Kidney epithelial cell (primary cell): ENCODE measurements at regions not wholly inside any gene's neighbourhood (a gene's known extent, or its start where the extent isn't known, plus 50 kb on each side); places are given as distances from the start of the nearest gene placed in this dataset.
A peak's percentile ranks its signal among the peaks of the same experiment; 100 is the strongest.

ENCODE experiments used
- DNase-seq: peaks from one replicate; pipeline ENCODE4 v3.0.0-alpha.2; 2010; ENCODE audit warnings: low read depth
- H3K27me3 ChIP-seq: 2 replicates; pipeline ENCODE4 v1.6.0; 2011; ENCODE audit warnings: low read length; ENCODE audit not compliant: control insufficient read depth, insufficient read depth
- H3K36me3 ChIP-seq: 2 replicates; pipeline ENCODE4 v1.5.1; 2011; ENCODE audit warnings: low read length; ENCODE audit not compliant: control insufficient read depth, insufficient read depth
- H3K4me3 ChIP-seq: 2 replicates; pipeline ENCODE4 v1.5.1; 2011; ENCODE audit warnings: low read depth, mild to moderate bottlenecking, control low read depth, low read length
- CTCF ChIP-seq: IDR thresholded peaks from 2 replicates; pipeline ENCODE4 v1.5.1; 2011; ENCODE audit warnings: mild to moderate bottlenecking, moderate library complexity, low read length, control low read depth, inconsistent platforms; ENCODE audit not compliant: insufficient read depth, poor library complexity, severe bottlenecking

- no peak overlapping the region for H3K4me3 ChIP-seq
- no peak for TF ChIP-seq CTCF
- H3K27me3 ChIP-seq: no peaks in the 10 kb centered on the region
- no peaks in the 10 kb centered on the region for H3K36me3 ChIP-seq
- no peak for DNase-seq
These were observed 502.0 kb downstream of the BMP2 start for GRCh38 chr20:7269452-7269851.

- TF ChIP-seq CTCF: peak; percentile 29
- no peaks in the 10 kb centered on the region for H3K27me3 ChIP-seq
- H3K36me3 ChIP-seq: no peaks in the 10 kb centered on the region
- H3K4me3 ChIP-seq: no peak overlapping the region
- no peak for DNase-seq
These were observed 505.0 kb downstream of the BMP2 start for GRCh38 chr20:7272512-7272911.

- DNase-seq: no peak
- Histone ChIP-seq H3K27me3 (no peaks in the 10 kb centered on the region), H3K36me3 (no peaks in the 10 kb centered on the region), H3K4me3 (no peak overlapping the region)
- no peak for TF ChIP-seq CTCF
These were observed 507.4 kb downstream of the BMP2 start for GRCh38 chr20:7274870-7275269.

GRCh38 chr20:7275645-7276237, 508.3 kb downstream of the BMP2 start:
- TF ChIP-seq CTCF: no peak
- Histone ChIP-seq H3K4me3 (no peak overlapping the region), H3K36me3 (no peaks in the 10 kb centered on the region), H3K27me3 (no peaks in the 10 kb centered on the region)
- no peak for DNase-seq

GRCh38 chr20:7285918-7286556, 518.6 kb downstream of the BMP2 start:
- Histone ChIP-seq H3K4me3 (no peak overlapping the region), H3K27me3 (no peaks in the 10 kb centered on the region), H3K36me3 (no peaks in the 10 kb centered on the region)
- TF ChIP-seq CTCF: peak; percentile 87
- peak; percentile 65 for DNase-seq
